ENCODE measurements at regions not wholly inside any gene's neighbourhood (a gene's known extent, or its start where the extent isn't known, plus 50 kb on each side); places are given as distances from the start of the nearest gene placed in this dataset.
"Not testable (repeated sequence)": the region's sequence is repeated elsewhere in the genome, so short reads cannot be mapped to it uniquely, and the experiment has no call there.

DNA sequence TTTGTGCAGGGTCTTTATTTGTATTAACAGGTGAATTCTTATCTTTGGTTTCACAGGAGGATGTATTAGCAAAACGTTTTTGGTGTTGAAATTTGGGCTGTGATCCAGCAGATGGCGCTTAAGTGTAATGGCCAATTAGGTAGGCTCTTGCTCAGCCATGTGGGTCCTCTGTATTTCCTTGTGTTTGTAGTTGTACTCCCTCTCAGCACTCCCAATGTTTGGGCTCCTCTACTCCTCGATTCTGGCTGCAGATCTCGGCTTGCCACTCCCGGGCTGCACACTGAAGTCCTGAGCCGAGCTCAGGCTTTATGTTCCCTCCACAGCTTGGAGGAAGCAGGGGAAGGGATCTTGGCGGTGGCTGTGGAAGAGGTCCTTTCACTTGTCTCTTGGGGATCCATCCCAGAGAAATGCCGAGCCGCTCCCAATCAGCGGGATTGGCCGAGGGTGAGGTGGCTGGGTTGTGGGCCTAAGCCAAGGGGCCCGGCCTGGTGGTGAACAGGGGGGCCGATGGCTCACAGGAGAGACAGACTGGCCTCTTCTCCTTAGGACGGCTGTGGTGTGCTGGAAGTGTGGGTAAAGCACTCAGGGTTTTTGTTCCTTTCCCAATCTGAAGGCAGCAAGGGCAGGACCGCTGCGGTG is 133.7 kb downstream of the AEBP2 start:
- DNase-seq = no peak

DNA sequence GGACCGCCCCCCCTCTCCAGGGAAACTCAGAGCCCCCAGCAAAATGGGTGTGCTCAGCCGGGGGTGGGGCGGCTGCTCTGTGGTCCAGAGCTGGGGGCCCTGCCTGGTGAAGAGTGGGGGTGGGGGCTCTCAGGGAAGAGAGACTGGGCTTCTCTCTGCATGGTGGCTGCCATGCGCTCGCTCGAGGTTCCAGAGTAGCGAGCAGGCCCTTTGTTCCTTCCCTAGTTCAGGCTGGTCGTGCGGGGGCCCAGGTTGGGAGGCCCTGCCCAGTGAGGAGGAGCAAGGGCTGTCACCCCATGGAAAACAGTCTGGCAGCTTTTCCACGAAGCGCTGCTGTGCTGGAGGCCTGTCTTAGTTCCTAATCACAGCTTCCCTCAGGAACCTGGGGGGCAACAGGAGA is 134.6 kb downstream of the AEBP2 start:
- no peak for DNase-seq

GRCh38 chr12:19574601-19575000 is 135.3 kb downstream of the AEBP2 start:
- no peak for DNase-seq

- peak; percentile 8 for DNase-seq
Observed at GRCh38 chr12:19575337-19576243, 136.3 kb downstream of the AEBP2 start.

DNA sequence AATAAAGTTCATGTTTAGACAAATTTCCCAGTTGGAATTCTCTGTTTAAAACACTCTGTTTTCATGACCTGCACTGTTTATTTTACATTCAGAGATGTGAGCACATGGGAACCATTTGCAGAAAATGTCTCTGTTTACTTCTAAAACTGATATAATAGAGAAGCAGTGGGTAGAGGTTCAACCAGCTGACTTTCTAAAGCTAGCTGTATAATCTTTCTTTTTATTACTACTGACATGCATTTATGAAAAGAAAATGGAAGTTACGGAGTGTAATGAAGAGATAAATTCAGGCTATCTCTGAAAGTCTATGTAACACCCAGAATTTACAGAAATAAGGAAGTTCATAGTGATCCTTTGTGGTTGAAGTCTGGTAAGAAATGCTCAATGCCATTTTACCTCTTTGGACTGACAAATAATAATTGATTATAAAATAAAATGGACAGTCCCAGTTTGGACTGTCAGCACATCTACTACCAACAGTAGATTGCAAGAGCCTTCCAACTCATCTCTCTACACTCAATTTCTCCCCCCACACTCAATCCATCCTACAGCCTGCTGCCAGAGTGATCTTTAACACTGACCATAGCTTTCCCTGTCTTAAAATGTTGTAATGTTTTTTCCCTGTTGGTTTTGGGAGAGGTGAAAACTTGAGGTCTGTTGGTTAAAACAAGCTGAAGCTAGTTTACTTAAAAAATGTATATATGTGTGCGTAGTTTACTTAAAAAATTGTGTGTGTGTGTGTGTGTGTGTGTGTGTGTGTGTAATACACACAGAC is 137.4 kb downstream of the AEBP2 start:
- DNase-seq = no peak

- no peak for DNase-seq
Observed at GRCh38 chr12:19577281-19577530, 137.9 kb downstream of the AEBP2 start.

DNA sequence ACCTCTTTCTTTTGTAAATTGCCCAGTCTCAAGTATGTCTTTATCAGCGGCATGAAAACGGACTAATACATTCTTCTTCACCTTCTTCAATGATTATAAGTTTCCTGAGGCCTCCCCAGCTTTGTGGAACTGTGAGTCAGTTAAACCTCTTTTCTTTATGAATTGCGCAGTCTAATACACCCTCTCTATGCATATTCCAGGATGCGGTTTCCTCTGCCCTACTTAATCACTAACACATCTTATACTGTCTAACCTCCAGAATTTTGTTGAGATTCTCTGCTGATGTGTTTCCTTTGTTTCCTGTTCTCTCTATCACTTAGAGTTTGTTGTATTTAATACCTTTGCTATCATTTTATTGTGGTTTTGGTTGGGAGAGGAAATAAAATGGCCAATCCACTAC is 145.4 kb downstream of the AEBP2 start:
- no peak for DNase-seq

GRCh38 chr12:19588951-19589350 is 149.7 kb downstream of the AEBP2 start:
- no peak for DNase-seq

DNA sequence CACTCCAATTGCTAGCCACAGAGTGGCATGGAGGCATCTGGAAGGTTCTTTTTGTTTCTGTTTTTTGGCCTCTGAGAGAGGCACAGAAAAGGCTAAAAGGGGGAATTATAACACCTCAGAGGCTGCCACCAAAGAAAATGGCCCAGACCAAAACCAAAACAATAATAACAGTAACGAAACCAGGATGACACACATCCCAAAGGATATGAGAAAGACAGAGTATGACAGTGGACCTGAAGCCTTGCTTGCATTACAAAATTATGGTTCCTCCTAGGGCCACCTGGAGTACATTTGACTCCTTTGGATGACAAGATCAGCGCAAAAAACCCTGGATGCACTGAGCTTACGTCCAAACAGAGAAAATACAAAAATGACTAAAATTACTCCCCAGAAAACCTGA is 152.7 kb downstream of the AEBP2 start:
- no peak for DNase-seq

- no peak for DNase-seq
Observed at GRCh38 chr12:19596434-19597166, 157.3 kb downstream of the AEBP2 start.

- no peak for DNase-seq
Observed at GRCh38 chr12:19597167-19598026, 158.1 kb downstream of the AEBP2 start.

DNA sequence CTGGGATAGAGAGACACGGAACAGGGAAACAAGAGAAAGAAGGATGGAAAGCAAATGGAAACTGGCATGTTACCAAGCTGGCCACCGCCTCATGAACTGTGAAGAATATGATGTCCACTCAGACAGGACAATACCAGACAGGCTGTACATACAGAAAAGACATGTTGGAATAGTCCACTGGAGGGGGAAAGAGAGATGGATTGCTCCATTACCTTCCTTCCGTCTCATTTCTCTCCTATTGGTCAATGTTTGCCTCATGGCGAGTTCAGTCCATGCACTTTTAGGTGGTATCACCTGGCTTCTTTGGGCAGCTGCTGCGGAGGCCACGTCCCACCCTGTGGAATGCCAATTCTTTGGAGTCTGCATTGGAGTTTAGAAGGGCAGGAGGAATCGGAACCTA is 166.4 kb downstream of the AEBP2 start:
- DNase-seq = no peak

DNA sequence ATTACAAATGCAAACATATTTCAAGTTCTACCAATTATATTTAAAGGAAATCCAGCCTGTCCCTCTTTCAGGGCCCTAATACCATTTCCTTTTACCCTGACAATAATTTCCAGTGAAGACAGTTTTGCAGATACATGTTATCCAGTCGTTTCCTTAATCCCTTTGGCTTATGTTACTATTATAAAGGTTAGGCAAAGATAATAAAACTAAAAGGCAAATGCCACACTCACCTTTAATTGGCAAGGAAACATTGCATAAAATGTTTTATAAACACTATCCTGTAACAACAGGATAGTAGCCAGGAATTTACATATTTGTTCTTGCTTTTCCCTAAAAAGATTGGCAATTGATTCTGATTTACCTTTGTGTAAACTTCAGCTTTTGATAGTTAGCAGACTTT is 168.7 kb downstream of the AEBP2 start:
- no peak for DNase-seq

DNA sequence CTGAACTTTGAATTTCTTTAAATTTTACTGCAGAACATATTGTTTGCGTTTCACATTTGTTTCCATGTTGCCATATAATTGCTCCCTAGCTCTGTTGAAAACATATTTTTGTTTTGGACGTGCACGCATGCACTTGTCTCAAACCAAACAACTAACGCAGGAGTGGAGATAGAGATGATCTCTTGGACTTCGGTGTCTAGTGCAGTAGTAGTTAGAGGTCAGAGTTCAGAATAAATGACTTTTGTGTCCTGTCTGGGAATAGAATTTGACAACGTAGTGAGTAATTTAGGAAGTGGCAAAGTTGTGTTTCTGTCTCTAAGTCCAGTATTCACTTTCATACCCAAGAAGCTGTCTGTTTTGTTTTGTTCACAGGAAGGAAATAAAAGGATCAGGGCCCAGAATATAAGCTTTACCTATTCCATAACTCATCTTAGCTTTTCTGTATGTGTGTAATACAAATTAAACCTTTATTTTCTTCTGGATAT is 173.8 kb downstream of the AEBP2 start:
- no peak for DNase-seq

DNA sequence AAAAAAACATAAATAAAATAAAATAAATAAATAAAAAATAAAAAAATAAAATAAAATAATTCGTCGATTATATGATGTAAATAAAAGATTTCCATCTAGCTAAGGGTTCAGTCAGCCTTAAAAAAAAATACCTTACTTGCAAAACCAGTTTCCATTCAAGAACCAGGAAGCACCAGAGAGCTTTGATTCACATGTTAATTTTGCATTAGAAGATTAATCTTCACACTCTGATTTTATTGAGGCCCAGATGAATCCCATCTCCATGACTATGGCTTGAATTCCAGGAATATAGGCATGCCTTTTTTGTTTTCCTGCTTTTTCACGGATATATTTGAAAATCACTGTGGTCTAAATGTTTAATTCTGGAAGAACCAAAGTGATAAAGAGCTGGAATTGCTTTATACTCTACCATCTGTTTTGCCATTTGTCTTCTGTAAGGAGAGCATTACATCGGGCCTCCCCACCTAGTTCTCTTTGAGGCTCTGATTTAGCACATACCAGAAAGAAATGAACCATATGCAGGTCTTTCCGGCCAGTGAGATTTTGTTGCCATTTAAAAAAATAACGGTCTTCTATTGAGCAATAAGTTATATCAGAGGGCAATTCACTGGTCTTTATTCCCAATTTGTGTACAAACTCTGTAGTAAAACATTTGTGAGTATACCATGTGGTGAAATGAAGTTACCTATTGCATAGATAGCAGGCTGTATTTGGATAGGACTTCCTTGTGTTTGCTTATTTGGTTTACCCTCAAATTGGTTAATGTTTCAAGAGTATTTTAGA is 175.5 kb downstream of the AEBP2 start:
- no peak for DNase-seq

GRCh38 chr12:19615384-19615725 is 176.1 kb downstream of the AEBP2 start:
- no peak for DNase-seq

DNA sequence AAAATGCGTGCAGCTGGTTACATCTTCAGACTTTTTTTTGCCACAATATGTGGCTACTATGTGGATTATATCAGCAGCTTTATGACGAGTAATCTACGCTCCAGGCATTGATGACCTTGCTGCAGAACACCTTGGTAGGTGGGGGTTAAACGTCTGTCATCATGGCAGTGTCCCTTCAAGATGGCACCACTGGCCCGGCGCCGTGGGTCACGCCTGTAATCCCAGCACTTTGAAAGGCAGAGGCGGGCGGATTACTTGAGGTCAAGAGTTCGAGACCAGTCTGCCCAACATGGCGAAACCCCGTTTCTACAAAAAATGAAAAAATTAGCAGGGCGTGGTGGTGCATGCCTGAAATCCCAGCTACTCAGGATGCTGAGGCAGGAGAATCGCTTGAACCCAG is 177.5 kb downstream of the AEBP2 start:
- no peak for DNase-seq

- no peak for DNase-seq
Observed at GRCh38 chr12:19620222-19620621, 180.9 kb downstream of the AEBP2 start.

- no peak for DNase-seq
Observed at GRCh38 chr12:19623751-19624399, 184.6 kb downstream of the AEBP2 start.

GRCh38 chr12:19624491-19624890 is 185.2 kb downstream of the AEBP2 start:
- no peak for DNase-seq

DNA sequence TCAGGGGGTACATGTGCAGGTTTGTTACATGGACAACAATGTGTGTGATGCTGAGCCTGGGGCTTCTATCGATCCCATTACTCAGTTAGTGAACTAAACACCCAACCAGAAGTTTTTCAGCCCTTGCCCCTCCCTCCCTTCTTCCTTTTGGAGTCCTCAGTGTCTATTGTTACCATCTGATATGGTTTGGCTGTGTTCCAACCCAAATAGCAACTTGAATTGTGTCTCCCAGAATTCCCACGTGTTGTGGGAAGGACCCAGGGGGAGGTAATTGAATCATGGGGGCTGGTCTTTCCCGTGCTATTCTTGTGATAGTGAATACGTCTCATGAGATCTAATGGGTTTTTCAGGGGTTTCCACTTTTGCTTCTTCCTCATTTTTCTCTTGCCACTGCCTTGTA is 186.3 kb downstream of the AEBP2 start:
- DNase-seq = not testable (repeated sequence)

Data from DMS79 (cell line).